Stimulated activated naive B cell treated with anti-CD40 and anti-IgM and Interleukin-4, amounts not matched to agents 10 μg/mL and 1 μg/mL and 100 μg/mL, for 72 hours (primary cell): ENCODE measurements at regions not wholly inside any gene's neighbourhood (a gene's known extent, or its start where the extent isn't known, plus 50 kb on each side); places are given as distances from the start of the nearest gene placed in this dataset.

Source experiments
- ATAC-seq, 2 donors: fragments of 150-1000 bp; cut with Tn5 transposase; replicated peaks; 2 replicates each; pipeline ENCODE4 v1.10.0; 2021; ENCODE audit warnings: moderate library complexity in 1 of 2
- DNase-seq: peaks from one replicate; pipeline ENCODE4 v3.0.0; 2021
- H3K27ac Mint-ChIP-seq: one replicate; pipeline ENCODE4 v1.8.0; 2022; ENCODE audit warnings: mild to moderate bottlenecking, mixed read lengths
- H3K27me3 Mint-ChIP-seq, 2 donors: one replicate each; pipeline ENCODE4 v1.8.0; 2022; ENCODE audit warnings: mixed read lengths in 2 of 2
- H3K36me3 Mint-ChIP-seq, 2 donors: one replicate each; pipeline ENCODE4 v1.8.0; 2022; ENCODE audit warnings: mixed read lengths in 2 of 2, mild to moderate bottlenecking in 1 of 2
- H3K4me1 Mint-ChIP-seq, 2 donors: one replicate each; pipeline ENCODE4 v1.8.0; 2022; ENCODE audit warnings: mixed read lengths in 2 of 2, mild to moderate bottlenecking in 1 of 2
- H3K4me3 Mint-ChIP-seq, 2 donors: one replicate each; pipeline ENCODE4 v1.8.0; 2022; ENCODE audit warnings: mild to moderate bottlenecking in 2 of 2, mixed read lengths in 2 of 2, moderate library complexity in 1 of 2
- H3K9me3 Mint-ChIP-seq, 2 donors: one replicate each; pipeline ENCODE4 v1.8.0; 2022; ENCODE audit warnings: mixed read lengths in 2 of 2, mild to moderate bottlenecking in 1 of 2

- H3K9me3 Mint-ChIP-seq: no peaks in the 10 kb centered on the region
- H3K4me3 Mint-ChIP-seq: no peak overlapping the region
- no peaks in the 10 kb centered on the region for H3K4me1 Mint-ChIP-seq
- ATAC-seq (no peak), DNase-seq (no peak)
- H3K27ac Mint-ChIP-seq: no peak overlapping the region
- no peaks in the 10 kb centered on the region for H3K36me3 Mint-ChIP-seq
- H3K27me3 Mint-ChIP-seq: peaks cover 16 to 18% of the 10 kb centered on the region in 2 donors
These were observed 91.5 kb upstream of the RPS6KA2 start for GRCh38 chr6:166718516-166718915.

GRCh38 chr6:166716910-166717617 is 90.0 kb upstream of the RPS6KA2 start:
- ATAC-seq: no peak
- no peak overlapping the region for H3K27ac Mint-ChIP-seq
- peaks cover 16 to 20% of the 10 kb centered on the region in 2 donors for H3K27me3 Mint-ChIP-seq
- no peaks in the 10 kb centered on the region for H3K9me3 Mint-ChIP-seq
- H3K4me3 Mint-ChIP-seq: no peak overlapping the region
- DNase-seq: no peak
- H3K36me3 Mint-ChIP-seq: no peaks in the 10 kb centered on the region
- H3K4me1 Mint-ChIP-seq: no peaks in the 10 kb centered on the region

GRCh38 chr6:166715992-166716391 is 88.9 kb upstream of the RPS6KA2 start:
- Mint-ChIP-seq H3K27me3 (peaks cover 12 to 20% of the 10 kb centered on the region in 2 donors), H3K27ac (no peak overlapping the region), H3K4me1 (no peaks in the 10 kb centered on the region), H3K36me3 (peaks cover 3 to 8% of the 10 kb centered on the region in 2 donors), H3K4me3 (no peak overlapping the region), H3K9me3 (peaks cover 5 to 8% of the 10 kb centered on the region in 2 donors)
- no peak for ATAC-seq
- DNase-seq: no peak

DNA sequence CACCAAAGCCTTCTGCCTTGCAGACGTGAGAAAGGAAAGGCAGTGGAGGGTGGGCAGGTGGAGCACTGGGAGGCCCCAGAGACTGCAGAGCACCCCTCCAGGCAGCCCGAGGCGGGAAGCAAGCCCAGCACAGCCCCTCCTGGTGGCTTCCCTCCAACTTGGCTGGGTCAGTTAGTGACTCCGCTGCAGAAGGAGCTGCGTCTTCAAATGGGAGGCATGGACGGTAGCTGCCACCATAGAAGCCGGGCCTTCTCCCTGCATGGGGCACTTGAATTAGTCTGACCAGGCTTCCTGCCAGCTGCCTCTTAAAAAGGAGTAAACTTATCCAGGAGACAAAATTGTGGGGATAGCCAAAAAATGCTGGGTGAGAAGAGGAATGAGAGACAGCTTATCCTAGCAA is 88.0 kb upstream of the RPS6KA2 start:
- Mint-ChIP-seq H3K36me3 (peaks cover 3 to 8% of the 10 kb centered on the region in 2 donors), H3K4me1 (no peaks in the 10 kb centered on the region), H3K4me3 (no peak overlapping the region), H3K9me3 (peaks cover 5 to 8% of the 10 kb centered on the region in 2 donors), H3K27ac (no peak overlapping the region), H3K27me3 (peaks cover 12 to 20% of the 10 kb centered on the region in 2 donors)
- no peak for ATAC-seq
- no peak for DNase-seq

GRCh38 chr6:166714581-166714980 is 87.5 kb upstream of the RPS6KA2 start:
- H3K4me1 Mint-ChIP-seq: no peaks in the 10 kb centered on the region
- DNase-seq (no peak), ATAC-seq (no peak)
- no peak overlapping the region for H3K27ac Mint-ChIP-seq
- no peak overlapping the region for H3K4me3 Mint-ChIP-seq
- H3K27me3 Mint-ChIP-seq: peaks cover 12 to 20% of the 10 kb centered on the region in 2 donors
- H3K36me3 Mint-ChIP-seq: peaks cover 3 to 8% of the 10 kb centered on the region in 2 donors
- H3K9me3 Mint-ChIP-seq: peaks cover 5 to 8% of the 10 kb centered on the region in 2 donors

DNA sequence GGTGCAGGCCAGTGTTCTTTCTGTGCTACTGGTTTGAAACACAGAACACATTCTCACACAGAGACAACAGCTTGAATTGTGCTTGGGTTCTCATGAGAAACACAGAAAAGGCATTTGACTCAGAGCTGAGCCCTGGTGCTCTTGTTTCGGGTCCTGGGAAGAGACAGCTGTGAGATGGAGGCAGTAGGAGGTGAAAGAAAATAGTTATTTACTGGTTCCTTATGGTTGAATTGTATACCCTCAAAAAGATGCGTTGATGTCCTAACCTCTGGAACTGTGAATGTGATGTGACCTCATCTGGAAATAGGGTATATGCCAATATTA is 87.1 kb upstream of the RPS6KA2 start:
- H3K4me3 Mint-ChIP-seq: no peak overlapping the region
- H3K9me3 Mint-ChIP-seq: peaks cover 5 to 8% of the 10 kb centered on the region in 2 donors
- no peak for ATAC-seq
- H3K36me3 Mint-ChIP-seq: peaks cover 3 to 8% of the 10 kb centered on the region in 2 donors
- H3K27ac Mint-ChIP-seq: no peak overlapping the region
- no peak for DNase-seq
- no peaks in the 10 kb centered on the region for H3K4me1 Mint-ChIP-seq
- H3K27me3 Mint-ChIP-seq: peaks cover 12 to 17% of the 10 kb centered on the region in 2 donors

DNA sequence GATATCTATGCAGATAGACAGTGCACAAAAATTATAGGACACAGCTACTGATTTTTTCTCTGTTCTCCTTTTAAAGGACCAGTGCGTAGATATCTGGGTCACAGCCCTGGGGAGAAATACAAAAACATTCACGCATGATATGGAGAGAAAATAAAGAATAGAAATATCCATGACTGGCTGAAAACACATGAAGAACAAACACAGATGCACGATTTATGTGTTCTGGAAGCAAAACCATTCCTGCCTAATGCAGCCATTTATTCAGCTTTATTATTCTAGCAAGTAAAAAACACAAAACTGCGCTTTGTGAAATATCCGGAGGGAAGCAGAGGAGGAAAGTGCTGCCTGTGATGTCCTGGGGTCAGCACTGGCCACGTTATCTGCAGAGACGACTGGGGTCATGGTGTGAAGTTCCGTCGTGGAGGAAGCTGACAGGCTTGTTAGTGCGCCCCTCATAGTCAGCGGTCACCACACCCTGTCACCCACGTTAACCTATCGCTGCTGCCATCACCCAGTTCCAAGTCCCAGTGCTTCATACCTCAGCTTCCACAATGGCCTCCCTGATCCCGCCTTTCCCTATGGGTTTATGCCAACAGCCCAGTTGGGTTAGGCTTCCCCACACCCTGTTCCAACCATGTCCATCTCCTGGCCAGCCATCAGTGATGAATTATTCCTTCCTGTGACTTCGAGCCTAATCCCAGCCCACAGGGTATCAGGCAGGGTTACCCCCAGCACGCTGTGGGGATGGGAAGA is 86.6 kb upstream of the RPS6KA2 start:
- Mint-ChIP-seq H3K4me3 (no peak overlapping the region), H3K36me3 (peaks cover 3 to 8% of the 10 kb centered on the region in 2 donors), H3K4me1 (no peaks in the 10 kb centered on the region), H3K27me3 (peaks cover 12 to 17% of the 10 kb centered on the region in 2 donors), H3K9me3 (peaks cover 5 to 8% of the 10 kb centered on the region in 2 donors), H3K27ac (no peak overlapping the region)
- no peak for DNase-seq
- ATAC-seq: no peak

GRCh38 chr6:166712286-166713228 is 85.5 kb upstream of the RPS6KA2 start:
- Mint-ChIP-seq H3K27ac (no peak overlapping the region), H3K27me3 (peaks cover 12 to 17% of the 10 kb centered on the region in 2 donors), H3K9me3 (peaks cover 5 to 8% of the 10 kb centered on the region in 2 donors), H3K4me1 (no peaks in the 10 kb centered on the region), H3K36me3 (peaks cover 3 to 8% of the 10 kb centered on the region in 2 donors), H3K4me3 (no peak overlapping the region)
- DNase-seq (no peak), ATAC-seq (no peak)

- Mint-ChIP-seq H3K4me3 (no peak overlapping the region), H3K9me3 (peaks cover 5 to 8% of the 10 kb centered on the region in 2 donors), H3K36me3 (peaks cover 6 to 11% of the 10 kb centered on the region in 2 donors), H3K4me1 (no peaks in the 10 kb centered on the region), H3K27me3 (peaks cover 17 to 18% of the 10 kb centered on the region in 2 donors), H3K27ac (no peak overlapping the region)
- DNase-seq (no peak), ATAC-seq (no peak)
These were observed 83.0 kb upstream of the RPS6KA2 start for GRCh38 chr6:166710084-166710483.

DNA sequence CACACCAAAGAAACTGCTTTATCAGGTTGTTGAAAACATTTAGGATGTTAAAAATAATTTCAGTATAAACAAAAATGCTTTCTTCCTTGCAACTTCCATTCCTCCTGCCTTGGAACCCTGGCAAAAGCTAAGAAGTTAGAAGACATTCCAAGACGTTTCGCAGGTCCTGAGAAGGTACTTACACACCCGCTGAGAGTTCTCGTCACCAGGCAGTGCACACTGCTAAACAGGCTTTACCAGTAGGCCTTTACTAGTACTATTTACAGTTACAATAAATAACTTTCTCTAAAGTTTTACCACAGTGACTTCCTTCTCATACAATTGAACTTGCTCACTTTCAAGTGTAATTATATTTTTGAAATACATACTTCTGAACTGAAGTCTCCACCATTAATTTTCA is 81.4 kb upstream of the RPS6KA2 start:
- Mint-ChIP-seq H3K27ac (no peak overlapping the region), H3K36me3 (peaks cover 6 to 11% of the 10 kb centered on the region in 2 donors), H3K9me3 (peaks cover 5 to 8% of the 10 kb centered on the region in 2 donors), H3K4me1 (no peaks in the 10 kb centered on the region), H3K27me3 (peaks cover 21 to 24% of the 10 kb centered on the region in 2 donors), H3K4me3 (no peak overlapping the region)
- DNase-seq (no peak), ATAC-seq (no peak)

GRCh38 chr6:166707045-166707444 is 80.0 kb upstream of the RPS6KA2 start:
- no peak for DNase-seq

DNA sequence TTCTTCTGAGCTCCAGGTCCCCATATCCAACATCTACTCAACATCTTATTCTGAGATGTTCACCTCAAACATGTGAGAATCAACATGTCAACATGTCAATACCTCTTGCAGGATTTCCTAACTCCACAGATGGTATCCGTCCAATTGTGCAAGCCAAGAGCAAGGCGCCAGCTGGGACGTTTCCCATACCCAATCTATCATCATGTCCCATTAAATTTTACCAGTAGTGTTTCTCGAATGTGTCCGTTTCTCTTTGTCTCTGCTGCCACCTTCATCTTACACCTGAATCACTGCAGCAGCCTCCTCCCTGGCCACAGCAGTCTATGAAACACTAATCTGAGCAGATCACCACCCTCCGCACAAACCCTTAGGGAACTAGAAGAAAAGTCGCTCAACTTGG is 78.0 kb upstream of the RPS6KA2 start:
- H3K4me1 Mint-ChIP-seq: peaks cover 0 to 2% of the 10 kb centered on the region in 2 donors
- peaks cover 24 to 25% of the 10 kb centered on the region in 2 donors for H3K27me3 Mint-ChIP-seq
- no peak overlapping the region for H3K27ac Mint-ChIP-seq
- no peak overlapping the region for H3K4me3 Mint-ChIP-seq
- ATAC-seq (no peak), DNase-seq (no peak)
- H3K36me3 Mint-ChIP-seq: peaks cover 3 to 6% of the 10 kb centered on the region in 2 donors
- no peaks in the 10 kb centered on the region for H3K9me3 Mint-ChIP-seq

More at GRCh38 chr6:166707045-166707444, 80.0 kb upstream of the RPS6KA2 start:
- no peak overlapping the region for H3K27ac Mint-ChIP-seq
- H3K27me3 Mint-ChIP-seq: peaks cover 17 to 24% of the 10 kb centered on the region in 2 donors
- peaks cover 5 to 8% of the 10 kb centered on the region in 2 donors for H3K9me3 Mint-ChIP-seq
- H3K4me3 Mint-ChIP-seq: no peak overlapping the region
- peaks cover 8 to 11% of the 10 kb centered on the region in 2 donors for H3K36me3 Mint-ChIP-seq
- ATAC-seq: peak; percentile 69 to 73
- H3K4me1 Mint-ChIP-seq: no peaks in the 10 kb centered on the region

GRCh38 chr6:166704171-166704570 is 77.1 kb upstream of the RPS6KA2 start:
- peaks cover 0 to 2% of the 10 kb centered on the region in 2 donors for H3K4me1 Mint-ChIP-seq
- H3K9me3 Mint-ChIP-seq: no peaks in the 10 kb centered on the region
- ATAC-seq (no peak), DNase-seq (no peak)
- peaks cover 24 to 25% of the 10 kb centered on the region in 2 donors for H3K27me3 Mint-ChIP-seq
- H3K4me3 Mint-ChIP-seq: no peak overlapping the region
- peaks cover 3 to 6% of the 10 kb centered on the region in 2 donors for H3K36me3 Mint-ChIP-seq
- H3K27ac Mint-ChIP-seq: no peak overlapping the region

GRCh38 chr6:166703149-166703710 is 76.2 kb upstream of the RPS6KA2 start:
- ATAC-seq: no peak

More at GRCh38 chr6:166703149-166703710, 76.2 kb upstream of the RPS6KA2 start:
- Mint-ChIP-seq H3K4me3 (no peak overlapping the region), H3K4me1 (peaks cover 0 to 2% of the 10 kb centered on the region in 2 donors), H3K27ac (no peak overlapping the region), H3K9me3 (no peaks in the 10 kb centered on the region), H3K27me3 (peaks cover 24 to 25% of the 10 kb centered on the region in 2 donors), H3K36me3 (peaks cover 3 to 6% of the 10 kb centered on the region in 2 donors)
- no peak for DNase-seq
